ENCODE measurements at regions not wholly inside any gene's neighbourhood (a gene's known extent, or its start where the extent isn't known, plus 50 kb on each side); places are given as distances from the start of the nearest gene placed in this dataset.

GRCh38 chr18:3358310-3358709 lies 91.7 kb upstream of the TGIF1 start:
- no peak for DNase-seq (ENCODE audit: low read depth in 2 of 3, low spot score in 1 of 3)

DNA sequence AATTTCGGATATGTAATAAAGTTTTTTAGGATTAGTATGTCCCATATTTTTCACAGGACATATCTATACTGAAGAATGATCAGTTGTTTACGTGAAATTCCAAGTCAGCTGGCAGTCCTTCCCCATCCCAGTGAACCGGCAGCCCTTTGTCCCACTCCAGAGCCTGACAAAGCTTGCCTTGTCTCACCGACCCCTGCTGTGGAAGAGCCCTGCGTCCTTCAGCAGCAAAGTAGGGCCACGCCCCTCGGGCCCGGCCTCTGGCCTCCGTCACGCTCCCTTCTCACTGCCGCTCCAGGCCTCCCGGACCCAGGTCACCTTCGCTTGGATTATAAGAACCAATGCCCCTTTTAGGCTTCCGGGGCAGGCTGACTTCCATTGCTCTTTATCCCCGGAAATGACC lies 89.8 kb upstream of the TGIF1 start:
- no peak for DNase-seq (ENCODE audit: low read depth in 2 of 3, low spot score in 1 of 3)

GRCh38 chr18:3367491-3368091 lies 82.4 kb upstream of the TGIF1 start:
- DNase-seq (ENCODE audit: low read depth in 2 of 3, low spot score in 1 of 3): no peak

DNA sequence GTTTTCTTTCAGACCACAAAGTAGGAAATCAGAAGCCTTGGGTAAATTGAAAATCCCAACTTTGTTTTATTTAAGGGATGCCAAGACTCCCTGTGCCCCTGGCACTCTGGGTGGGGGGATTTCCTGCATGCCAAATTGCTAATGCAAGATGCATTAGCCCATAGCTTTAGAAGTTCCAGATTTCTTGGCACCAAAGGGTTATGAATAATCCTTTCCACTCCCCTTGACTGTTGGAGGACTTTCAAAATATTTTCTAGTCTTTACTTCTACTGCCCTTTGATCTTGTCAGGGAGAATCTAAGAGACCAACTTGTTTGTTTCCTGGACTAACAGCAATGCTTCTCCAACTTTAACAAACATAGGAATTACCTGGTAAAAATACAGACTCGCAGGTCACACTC lies 81.8 kb upstream of the TGIF1 start:
- no peak for DNase-seq (ENCODE audit: low read depth in 2 of 3, low spot score in 1 of 3)

GRCh38 chr18:3379685-3380084 lies 70.3 kb upstream of the TGIF1 start:
- DNase-seq (ENCODE audit: low read depth in 2 of 3, low spot score in 1 of 3): no peak

DNA sequence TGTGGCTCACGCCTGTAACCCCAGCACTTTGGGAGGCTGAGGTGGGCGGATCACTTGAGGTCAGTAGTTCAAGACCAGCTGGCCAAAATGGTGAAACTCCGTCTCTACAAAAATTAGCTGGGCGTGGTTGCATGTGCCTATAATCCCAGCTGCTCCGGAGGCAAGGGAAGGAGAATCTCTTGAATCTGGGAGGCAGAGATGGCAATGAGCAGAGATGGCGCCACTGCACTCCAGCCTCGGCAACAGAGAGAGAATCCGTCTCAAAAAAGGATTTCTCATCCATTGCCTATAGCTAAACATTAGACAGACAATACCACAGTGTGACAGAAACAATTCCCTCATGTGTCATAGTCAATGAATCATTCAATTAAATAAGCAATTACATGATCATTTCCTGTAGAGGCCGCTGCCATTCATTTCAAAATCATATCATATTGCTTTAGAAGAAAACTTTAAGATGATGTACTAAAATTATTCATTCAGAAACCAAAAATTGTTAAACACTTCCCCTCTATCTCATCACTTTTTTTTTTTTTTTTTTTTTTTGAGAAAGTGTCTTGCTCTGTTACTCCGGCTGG lies 69.5 kb upstream of the TGIF1 start:
- DNase-seq (ENCODE audit: low read depth in 2 of 3, low spot score in 1 of 3): peak in 1 of 3 donors; percentile 5

- no peak for DNase-seq (ENCODE audit: low read depth in 2 of 3, low spot score in 1 of 3)
These were observed 66.5 kb upstream of the TGIF1 start for GRCh38 chr18:3383381-3383915.

DNA sequence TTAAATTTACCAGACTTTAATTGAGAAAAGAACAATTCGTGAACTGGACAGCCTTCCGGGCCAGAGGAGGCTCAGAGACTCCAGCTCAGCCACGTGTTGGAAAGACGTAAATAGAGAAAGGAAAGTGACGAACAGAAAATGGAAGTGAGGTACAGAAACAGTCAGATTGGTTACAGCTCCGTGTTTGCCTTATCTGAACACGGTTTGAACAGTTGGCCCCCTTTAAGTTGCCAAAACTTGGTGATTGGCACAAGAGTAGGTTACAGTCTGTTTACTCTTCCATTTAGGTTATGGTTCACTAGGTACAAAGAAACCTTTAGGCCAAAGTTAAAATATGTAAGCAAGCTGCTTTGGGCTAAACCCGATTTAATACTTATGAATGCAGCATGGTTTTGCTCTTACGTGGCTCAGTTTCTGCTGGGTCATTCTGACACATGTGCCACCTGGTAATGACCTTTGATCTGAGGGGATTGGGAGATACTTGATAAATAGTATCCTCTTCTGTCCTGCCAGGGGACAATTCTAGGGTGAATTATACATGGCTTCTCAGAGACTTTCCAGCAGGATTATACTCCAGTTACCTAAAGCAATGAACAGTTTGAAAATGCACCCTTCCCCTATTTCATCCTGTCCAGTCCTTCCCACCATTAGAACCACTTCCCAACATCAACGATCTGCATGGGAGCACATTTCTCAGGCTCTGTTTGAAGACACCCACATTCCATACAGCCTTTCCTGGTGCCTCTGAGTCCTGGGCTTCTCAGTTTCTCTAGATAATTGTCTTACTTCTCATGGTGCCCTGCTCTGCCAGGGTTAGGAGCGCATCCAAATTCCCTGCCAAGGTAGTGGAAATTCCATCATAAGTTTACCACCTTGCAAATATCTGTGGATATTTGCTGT lies 65.1 kb upstream of the TGIF1 start:
- DNase-seq (ENCODE audit: low read depth in 2 of 3, low spot score in 1 of 3): no peak

DNA sequence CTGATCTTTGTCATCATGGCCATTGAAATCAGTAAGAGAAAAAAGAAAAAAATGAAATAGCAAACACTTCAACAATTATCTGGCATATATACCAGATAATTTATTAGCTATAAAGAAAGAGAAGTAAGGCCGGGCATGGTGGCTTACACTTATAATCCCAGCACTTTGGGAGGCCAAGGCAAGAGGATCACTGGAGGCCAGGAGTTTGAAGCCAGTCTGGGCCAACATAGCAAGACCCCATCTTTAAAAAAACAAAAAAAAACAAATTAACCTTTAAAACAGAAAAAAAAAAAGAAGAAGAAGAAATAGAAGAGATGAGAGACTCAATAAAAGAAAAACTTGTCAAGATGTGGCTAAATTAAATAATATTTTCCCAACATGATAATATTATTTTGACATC lies 61.6 kb upstream of the TGIF1 start:
- no peak for DNase-seq (ENCODE audit: low read depth in 2 of 3, low spot score in 1 of 3)

DNA sequence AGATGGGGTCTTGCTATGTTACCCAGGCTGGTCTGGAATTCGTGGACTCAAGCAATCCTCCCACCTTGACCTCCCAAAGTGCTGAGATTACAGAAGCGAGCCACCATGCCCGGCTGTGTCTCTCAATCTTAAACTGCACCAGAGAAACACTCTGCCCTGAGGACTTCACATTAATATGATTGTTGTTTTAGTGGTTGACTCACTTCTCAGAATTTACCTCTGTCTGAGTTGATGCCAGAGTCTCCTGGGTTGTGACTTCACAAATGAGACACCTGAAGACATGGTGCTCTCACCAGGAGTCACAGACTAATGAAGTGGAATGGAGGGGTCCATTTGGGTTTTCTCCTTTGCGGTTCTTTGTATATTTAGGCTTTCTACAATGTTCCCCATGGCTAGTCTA lies 61.0 kb upstream of the TGIF1 start:
- no peak for DNase-seq (ENCODE audit: low read depth in 2 of 3, low spot score in 1 of 3)

DNA sequence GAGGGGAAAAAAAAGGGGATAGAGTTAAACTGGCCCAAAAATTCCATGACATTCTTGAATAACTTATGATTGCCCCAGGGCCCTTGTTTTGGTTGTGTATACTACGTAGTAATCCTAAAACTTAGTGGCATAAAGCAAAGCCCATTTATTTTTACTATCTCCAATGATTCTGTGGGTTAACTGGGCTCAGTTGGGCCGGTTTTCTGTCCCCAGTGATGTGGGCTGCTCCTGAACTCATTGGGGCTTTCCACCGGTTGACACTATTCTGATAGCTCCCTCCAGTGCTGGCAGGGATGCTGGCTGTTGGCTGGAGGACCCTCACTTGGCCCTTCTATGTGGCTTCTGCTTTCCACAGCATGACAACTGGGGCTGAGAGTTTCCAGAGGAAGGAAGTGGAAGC lies 60.0 kb upstream of the TGIF1 start:
- no peak for DNase-seq (ENCODE audit: low read depth in 2 of 3, low spot score in 1 of 3)

GRCh38 chr18:3391704-3392466 lies 58.1 kb upstream of the TGIF1 start:
- DNase-seq (ENCODE audit: low read depth in 2 of 3, low spot score in 1 of 3): no peak

GRCh38 chr18:3392467-3392855 lies 57.5 kb upstream of the TGIF1 start:
- no peak for DNase-seq (ENCODE audit: low read depth in 2 of 3, low spot score in 1 of 3)

DNA sequence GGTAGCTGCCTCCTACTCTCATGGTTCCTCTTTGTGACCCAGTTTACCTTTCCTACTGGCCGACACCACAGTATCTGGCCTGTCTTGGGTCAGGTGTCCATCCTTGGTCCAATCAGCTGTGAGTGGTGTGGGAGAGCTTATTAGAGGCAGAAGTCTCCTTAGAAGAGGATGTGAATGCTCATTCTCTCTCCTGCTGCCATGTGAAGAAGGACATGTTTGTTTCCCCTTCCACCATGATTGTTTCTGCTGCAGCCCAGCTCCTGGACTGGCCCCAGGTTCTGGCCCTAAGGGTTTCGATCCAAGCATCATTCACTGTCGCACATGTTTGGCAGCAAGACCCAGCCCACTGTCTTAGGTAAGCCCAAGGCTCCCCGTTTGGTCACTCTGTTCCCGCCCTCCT lies 55.3 kb upstream of the TGIF1 start:
- DNase-seq (ENCODE audit: low read depth in 2 of 3, low spot score in 1 of 3): no peak

DNA sequence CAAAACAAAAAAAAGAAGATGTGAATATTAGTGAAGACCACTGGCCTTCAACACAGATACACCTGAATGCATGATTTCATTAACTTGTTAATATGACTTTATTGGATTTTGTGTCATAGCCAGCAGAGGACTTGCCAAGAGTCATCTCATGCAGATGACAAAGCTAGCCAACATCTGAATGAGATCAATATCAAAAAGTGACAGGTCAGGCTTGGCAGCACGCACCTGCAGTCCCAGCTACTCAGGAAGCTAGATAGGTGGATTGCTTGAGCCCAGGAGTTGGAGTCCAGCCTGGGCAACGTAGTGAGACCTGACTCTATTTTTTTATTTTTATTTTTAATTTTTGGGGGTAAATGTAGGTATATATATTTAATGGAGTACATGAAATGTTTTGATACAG lies 54.5 kb upstream of the TGIF1 start:
- no peak for DNase-seq (ENCODE audit: low read depth in 2 of 3, low spot score in 1 of 3)

DNA sequence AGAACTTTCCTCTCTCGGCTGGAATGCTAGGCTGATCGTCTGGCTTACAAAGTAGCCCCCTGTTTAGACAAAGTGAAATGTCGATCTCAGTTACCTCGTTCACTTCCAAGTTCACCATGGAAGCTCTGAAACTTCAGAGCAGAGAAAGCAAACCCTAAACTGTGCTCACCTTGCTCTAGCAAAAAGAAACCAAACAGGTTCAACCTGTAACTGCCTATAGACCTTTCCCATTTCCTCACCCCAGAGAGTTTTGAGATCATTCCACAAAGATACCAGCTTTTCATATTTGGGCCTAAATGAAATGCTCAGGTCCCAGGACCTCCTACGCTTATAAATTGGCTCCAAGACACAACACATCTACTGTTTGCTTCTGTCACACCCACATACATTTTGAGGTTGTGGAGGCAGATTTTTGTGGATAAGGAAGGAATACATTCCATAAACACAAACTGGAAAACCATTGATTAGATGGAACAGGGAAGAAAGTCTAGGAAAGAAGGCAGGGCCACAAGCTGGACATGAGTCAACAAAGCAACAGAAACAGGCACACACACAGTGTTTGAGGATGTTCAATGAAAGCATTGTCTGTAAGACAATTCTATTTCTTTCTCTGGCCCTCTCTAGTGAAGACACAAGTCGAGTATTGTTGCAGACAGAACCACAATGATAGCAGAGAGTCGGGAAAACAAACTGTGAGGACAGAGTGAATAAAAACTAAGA lies 52.8 kb upstream of the TGIF1 start:
- no peak for DNase-seq (ENCODE audit: low read depth in 2 of 3, low spot score in 1 of 3)

GRCh38 chr18:3397786-3398185 lies 52.2 kb upstream of the TGIF1 start:
- DNase-seq (ENCODE audit: low read depth in 2 of 3, low spot score in 1 of 3): no peak
